SKM-1 (cell line): ENCODE measurements at regions not wholly inside any gene's neighbourhood (a gene's known extent, or its start where the extent isn't known, plus 50 kb on each side); places are given as distances from the start of the nearest gene placed in this dataset.
"Not testable (repeated sequence)": the region's sequence is repeated elsewhere in the genome, so short reads cannot be mapped to it uniquely, and the experiment has no call there.

Experiments used
- DNase-seq: peaks from one replicate; lab custom pipeline; 2025; ENCODE audit not compliant: unreplicated experiment; lab: John Stamatoyannopoulos, UW

GRCh38 chr4:75289914-75290582 lies 224.2 kb downstream of the RCHY1 start:
- DNase-seq = peak; percentile 32

GRCh38 chr4:75287738-75288517 lies 226.3 kb downstream of the RCHY1 start:
- no peak for DNase-seq

GRCh38 chr4:75285837-75286236 lies 228.4 kb downstream of the RCHY1 start:
- DNase-seq = no peak

DNA sequence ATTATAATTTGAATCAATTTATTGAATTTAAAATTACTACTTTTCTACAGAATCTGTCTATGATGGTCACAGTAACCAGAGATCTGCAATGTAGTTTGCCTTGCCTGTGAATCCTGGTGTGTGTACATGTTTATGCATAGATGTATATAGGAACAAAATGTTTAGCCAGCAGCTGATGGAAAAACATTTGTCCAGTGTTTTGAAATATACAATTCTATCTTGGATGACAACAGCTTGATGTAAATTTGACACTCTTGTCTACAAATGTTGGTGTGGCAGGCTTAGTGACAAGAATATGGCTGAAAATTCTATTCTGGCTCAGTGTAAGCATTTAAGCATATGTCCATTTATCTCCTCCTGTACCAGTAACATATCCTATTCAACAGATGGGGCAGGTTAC lies 229.4 kb downstream of the RCHY1 start:
- DNase-seq = no peak

- not testable (repeated sequence) for DNase-seq
These were observed 233.7 kb downstream of the RCHY1 start for GRCh38 chr4:75280461-75280860.

DNA sequence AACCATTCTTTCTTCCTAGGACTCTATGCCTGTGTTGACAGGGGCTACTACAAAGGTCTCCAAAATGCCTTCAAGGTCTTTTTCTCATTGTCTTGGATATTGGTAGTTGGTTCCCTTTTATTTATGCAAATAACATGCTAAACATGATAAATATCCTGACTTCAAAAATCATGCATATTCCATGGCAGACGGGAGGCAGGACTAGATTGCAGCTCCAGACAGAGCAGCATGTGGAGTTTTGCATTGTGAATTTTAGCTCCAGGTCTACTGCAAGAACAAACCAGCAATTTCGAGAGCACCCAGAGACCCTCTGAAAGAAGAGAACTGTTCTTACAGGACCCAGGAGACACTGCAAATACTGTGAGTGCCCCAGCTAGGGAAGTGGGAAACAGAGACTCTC lies 254.9 kb downstream of the RCHY1 start:
- no peak for DNase-seq

- no peak for DNase-seq
These were observed 258.9 kb downstream of the RCHY1 start for GRCh38 chr4:75255261-75255660.

GRCh38 chr4:75254745-75255144 lies 259.5 kb downstream of the RCHY1 start:
- DNase-seq = no peak

DNA sequence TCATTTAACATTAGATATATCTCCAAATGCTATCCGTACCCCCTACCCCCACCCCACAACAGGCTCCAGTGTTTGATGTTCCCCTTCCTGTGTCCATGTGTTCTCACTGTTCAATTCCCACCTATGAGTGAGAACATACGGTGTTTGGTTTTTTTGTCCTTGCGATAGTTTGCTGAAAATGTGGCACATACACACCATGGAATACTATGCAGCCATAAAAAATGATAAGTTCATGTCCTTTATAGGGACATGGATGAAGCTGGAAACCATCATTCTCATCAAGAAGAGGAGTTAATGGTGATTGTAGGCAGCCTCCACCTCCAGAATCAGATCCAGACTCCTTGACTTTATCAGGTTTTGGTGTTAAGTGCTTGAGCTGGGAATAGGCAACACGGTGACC lies 261.1 kb downstream of the RCHY1 start:
- DNase-seq = not testable (repeated sequence)

- no peak for DNase-seq
These were observed 262.7 kb downstream of the RCHY1 start for GRCh38 chr4:75251547-75251946.

GRCh38 chr4:75249739-75250138 lies 264.5 kb downstream of the RCHY1 start:
- no peak for DNase-seq

DNA sequence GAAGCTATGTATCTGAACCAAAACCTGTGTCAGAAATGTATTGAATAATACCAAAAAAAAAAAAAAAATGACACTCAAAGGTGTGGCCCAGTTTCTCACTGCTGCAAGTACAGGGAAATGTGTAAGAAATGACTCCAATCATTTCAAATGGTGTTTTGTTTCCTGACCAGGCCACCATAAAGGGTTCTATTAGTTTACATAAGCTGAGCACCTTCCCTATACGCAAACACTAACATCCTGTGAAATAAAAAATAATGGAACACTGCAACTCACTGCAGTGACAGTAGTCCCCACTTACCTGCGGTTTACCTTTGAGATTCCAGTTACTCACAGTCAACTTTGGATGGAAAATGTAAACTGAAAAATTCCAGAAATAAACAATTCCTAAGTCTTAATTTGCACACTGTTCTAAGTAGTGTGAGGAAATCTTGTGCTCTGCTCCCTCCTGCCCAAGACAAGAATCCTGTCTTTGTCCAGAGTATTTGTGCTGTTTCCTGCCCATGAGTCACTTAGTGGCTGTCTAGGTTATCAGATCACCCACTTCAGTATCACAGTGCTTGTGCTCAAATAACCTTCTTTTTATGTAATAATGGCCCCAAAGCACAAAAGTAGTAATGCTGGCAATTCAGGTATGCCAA lies 265.3 kb downstream of the RCHY1 start:
- no peak for DNase-seq

- DNase-seq = no peak
These were observed 269.9 kb downstream of the RCHY1 start for GRCh38 chr4:75244325-75244724.

DNA sequence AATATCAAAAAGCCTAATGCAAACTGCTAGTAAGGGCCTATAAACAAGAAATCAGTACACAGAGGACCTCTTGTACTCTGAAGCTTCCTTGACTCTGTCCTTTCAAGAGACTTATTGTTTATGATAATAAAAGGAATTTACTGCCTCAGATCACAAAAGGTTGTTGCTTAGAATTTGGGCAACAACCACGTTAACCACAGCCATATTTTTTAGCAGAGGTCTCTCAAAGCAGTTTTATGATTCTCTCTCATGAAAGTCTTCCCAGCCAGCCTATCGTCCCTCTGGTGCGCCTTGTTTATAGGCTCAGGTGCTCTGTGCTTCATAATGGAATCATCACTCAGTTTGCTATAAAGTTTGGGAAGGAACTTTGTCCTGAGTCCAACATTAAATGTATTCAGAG lies 270.6 kb downstream of the RCHY1 start:
- no peak for DNase-seq

- no peak for DNase-seq
These were observed 278.7 kb downstream of the RCHY1 start for GRCh38 chr4:75235359-75235951.

GRCh38 chr4:75232546-75232945 lies 281.7 kb downstream of the RCHY1 start:
- no peak for DNase-seq

GRCh38 chr4:75229806-75230570 lies 284.2 kb downstream of the RCHY1 start:
- DNase-seq = no peak

DNA sequence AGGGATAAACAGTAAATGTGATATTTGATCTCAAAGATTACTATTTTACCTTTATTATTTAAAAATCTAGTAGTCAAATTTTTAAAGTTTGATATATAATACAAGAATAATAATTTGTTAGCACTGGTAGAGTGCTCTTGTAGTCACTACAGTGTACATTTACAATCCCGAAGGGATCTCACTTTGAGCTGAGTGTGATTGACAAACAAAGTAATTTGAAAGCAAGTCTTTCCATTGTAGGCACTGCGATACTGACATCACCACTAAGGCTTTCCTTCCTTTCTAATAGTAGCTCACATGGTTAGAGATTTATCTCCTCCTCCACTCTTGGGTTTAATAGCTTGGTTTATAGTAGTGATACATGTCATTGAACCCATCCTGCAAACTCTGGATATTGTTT lies 280.6 kb downstream of the PARM1 start:
- no peak for DNase-seq

GRCh38 chr4:75211422-75211821 lies 278.5 kb downstream of the PARM1 start:
- DNase-seq = no peak

DNA sequence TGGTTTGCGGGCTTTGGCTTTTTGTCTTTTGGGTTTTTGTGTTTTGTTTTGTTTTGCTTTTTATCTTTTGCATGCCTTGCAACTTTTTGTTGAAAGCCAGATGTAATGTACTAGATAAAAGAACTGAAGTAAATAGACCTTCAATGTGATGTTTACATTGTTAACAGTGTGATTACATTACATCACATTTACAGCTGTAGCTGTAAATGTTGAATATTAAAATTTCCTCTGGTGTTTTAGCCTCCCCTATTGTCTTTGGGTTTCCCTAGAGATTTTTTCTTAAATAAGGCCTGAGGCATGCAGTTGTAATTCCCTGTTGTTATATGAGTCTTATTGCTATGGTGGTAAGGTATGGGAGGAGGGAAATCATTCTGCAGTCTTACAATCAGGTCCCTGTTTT lies 275.0 kb downstream of the PARM1 start:
- no peak for DNase-seq

- DNase-seq = no peak
These were observed 262.2 kb downstream of the PARM1 start for GRCh38 chr4:75195111-75195510.
